CMK (cell line): ENCODE measurements at regions not wholly inside any gene's neighbourhood (a gene's known extent, or its start where the extent isn't known, plus 50 kb on each side); places are given as distances from the start of the nearest gene placed in this dataset.

Experiments
- DNase-seq: peaks from one replicate; pipeline ENCODE4 v3.0.0-alpha.2; 2010; ENCODE audit warnings: low read depth

DNA sequence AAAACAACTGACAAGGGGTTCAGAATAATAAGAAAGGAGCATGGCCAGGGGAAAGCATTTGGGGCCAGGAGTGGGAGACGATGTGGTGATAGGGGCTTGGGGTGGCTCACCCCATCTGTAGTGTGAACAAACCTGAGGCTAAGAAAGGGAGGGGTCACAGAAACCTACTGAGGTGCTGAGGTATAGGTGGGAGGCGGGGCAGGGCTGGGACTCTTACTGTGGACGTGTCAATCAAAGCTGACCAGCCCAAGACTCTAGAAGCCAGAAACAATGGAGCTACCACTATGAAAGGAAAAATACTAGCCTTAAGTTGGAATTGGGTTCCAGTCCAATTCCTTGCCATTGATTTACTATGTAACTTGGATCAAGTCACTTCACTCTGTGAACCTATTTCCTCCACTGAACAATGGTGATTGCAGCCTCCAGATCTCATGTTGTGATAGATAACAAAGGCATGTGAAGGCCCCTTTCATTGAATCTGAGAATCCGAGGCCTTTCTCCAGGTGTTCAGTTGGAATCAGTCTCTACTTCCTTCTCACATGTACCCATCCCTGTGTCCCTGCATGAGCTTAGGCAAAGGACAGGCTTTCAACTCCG is 260.9 kb upstream of the HES1 start:
- no peak for DNase-seq

DNA sequence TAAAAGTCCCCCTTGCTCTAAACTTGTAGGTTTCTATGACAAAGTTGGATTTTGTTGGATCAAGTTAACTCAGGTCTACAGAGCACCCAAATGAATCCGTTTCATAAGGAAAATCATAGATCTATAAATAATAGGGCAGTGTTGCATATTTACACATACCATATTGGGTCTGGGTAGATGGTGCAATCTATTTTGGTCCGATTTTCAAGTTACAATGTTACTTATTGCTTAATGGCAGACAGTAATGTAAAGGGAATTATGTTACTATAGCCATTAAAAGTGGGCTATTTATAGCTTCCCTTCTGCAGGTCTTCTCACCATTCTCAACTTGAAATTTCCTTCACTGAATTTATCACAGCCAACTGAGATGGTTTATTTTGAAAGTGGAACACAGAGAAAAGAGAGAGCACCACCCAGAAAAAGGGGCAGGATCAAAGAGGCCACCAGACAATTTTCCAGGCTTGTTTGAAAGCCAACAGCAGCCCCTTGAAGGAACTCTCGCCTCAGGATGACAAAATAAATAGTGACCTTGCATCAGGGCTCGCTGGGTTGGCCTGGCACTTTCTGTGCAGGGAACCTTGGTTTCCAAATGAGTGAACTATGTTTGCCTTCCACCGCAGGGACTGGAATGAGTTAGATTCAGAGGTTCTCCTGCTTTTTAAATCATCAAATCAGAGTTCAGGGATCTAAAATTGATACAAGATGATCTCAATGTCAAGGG is 260.2 kb upstream of the HES1 start:
- DNase-seq: no peak

DNA sequence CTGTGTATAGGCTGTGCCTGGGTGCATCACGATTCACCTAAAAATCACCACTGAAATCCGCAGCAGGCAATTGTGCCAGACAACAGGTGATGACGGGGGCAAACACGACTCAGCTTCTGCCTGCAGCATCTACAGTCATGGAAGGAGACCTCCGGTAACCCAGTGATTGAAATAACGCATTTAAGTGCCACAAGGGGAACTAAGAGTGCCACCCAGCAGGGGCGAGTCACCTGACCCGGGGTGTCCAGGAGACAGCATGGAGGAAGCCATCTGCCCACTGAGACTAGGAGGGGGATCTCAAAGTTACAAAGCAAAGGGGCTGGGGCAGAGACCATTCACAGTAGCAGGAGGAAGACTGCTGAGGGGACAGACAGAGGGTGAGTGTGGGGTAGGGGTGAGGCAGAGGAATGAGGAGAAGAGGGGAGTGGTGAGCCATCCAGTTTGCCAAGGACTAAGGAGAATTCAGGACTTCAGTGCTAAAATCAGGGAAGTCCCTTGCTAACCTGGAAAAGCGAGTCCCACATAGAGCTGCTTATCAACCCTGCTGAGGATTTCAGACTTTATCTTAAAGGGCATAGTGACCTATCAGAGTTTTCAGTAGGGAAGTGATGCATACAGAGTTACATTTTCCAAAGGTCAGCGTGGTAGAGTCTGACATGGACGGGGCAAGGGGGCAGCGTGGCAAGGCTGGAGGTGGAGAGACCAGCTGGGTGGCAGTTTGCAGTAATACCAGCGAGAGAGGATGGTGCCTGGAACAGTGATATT is 256.7 kb upstream of the HES1 start:
- no peak for DNase-seq

DNA sequence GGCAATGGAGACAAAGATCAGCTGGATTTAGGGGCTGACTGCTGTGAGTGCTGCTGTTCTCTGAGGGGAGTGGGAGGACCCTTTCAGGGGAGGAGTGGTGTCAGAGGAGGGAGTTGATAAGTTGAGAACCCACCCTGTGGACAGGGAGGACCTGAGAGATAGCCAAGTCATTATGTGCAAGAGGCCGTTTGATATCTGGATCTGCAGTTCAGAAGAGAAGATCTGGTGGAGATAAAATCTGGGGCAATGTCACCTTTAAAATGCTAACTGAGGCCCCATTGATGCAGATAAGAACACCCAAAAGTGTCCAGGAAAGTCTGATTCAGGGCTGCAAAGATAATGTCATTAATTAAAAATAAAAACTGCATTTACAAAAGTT is 256.1 kb upstream of the HES1 start:
- DNase-seq: no peak

DNA sequence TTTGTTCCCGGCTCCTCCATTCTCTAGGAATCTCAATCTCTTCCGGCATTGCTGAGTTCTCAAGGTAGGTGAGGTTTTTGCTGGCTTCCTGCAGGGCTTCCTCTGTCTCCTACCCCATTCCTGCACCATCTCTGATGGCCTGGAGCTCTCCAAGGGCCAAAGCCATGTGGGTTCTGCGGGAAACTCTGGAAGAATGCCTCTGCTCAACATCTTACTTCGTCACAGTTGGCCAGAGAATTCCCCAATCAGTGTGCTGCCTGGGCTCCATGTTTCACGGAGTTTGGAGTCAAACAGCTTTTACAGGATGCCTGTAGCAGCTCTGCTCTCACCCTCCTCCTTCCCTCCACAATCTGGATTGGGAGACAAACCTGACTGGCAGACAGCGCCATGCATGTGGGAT is 253.9 kb upstream of the HES1 start:
- no peak for DNase-seq

DNA sequence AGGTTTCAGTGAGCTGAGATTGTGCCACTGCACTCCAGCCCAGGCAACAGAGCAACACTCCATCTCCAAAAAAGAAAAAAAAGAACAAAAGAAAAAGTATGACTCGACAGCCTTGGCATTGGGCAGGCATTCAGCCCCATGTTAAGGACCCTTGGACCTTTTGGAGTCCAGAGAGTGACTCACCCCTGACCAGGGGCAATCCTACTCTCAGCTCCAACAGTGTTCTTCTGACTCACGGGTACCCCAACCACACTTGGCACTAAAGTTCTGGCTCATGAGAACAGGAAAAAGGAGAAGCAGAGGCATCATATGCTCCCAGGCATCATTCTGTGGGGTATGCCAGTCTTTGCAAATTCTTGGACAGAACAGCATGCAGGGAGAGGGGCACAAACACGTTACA is 252.4 kb upstream of the HES1 start:
- DNase-seq: no peak

DNA sequence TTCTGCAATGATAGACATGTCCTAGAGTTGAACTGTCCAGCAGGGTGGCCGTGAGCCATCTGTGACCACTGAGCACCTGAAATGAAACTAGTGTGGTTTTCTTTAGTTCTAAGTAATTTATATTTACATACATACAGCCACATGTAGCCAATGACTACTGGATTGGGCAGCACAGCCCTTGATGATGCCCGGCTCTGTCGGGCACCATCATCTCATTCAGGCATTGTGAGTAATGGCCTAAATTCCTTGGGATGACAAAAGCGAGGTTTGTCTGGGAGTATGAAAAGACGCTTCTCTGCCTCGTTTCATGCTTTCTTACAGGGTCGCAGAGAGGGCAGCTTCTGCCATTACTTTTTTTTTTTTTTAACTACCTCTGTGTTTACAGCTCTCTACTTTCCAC is 251.9 kb upstream of the HES1 start:
- DNase-seq: no peak

DNA sequence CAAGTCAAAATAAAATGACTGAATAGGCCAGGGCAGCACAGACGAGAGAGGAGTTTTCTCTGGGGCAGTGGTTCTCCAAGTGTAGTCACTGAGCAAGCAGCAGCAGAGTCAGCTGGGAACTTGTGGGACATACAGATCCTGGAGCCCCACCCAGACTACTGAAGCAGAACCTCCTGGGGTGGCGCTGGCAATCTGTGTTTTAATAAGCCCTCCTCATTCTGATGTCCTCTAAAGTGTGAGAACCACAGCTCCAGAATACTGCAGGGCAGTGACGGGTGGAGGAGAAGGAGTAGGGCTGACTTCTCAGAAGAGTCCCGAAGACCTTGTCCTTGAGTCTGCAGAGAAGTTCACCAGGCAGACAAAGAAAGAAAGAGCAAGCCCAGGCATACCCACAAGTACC is 251.3 kb upstream of the HES1 start:
- no peak for DNase-seq

DNA sequence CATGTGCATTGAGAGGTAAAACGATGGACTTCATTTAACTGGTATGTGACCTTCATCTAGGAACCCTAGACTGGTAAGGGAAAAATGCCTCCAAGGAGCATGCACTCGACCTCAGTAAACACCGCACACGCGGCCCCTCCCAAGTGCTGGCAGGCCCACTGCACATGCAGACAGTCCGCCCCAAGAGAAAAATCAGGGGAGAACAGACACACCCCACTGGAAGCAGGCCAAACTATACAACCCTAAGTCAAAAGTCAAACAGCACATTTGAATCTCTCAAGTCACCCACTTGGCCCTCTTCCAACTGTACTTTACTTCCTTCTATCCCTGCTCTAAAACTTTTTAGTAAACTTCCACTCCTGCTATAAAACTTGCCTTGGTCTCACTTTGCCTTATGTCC is 250.1 kb upstream of the HES1 start:
- no peak for DNase-seq

DNA sequence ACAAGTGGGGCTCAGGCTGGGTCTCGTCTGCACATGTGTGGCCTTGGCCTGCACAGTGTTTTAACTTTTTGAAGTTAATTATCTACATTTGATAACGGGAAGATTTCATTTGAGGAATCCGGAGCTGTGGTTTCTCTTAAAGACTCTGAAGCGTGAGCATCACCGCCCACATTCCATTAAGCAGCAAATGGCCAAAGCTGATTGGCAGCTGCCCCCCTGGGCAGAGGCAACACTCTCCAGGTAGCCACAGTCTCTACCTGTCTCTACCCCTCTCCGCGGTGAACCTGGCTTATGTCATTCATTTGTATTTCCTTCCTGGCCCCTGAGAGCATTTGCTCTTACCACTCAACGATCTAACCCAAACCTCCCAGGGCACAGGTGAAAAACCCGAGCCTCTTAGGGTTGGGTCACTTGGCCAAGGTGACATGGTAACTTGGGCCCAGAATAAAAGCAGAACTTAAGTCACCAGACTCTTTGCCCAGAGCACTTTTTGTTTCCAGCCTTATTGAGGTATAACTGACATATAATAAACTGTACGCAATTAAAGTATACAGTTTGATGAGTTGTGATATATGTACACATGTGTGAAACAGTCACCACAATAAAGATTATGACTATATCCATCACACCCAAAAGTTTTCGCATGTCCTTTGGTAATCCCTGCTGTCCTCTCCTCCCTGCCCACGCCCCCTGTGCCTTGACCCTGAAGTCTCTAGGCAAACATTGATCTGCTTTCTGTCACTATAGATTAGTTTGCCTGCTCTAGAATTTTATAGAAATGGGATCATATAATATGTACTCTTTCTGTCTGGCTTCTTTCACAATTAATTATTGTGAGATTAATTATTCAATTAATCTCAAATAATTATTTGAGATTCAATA is 245.7 kb upstream of the HES1 start:
- DNase-seq: no peak

DNA sequence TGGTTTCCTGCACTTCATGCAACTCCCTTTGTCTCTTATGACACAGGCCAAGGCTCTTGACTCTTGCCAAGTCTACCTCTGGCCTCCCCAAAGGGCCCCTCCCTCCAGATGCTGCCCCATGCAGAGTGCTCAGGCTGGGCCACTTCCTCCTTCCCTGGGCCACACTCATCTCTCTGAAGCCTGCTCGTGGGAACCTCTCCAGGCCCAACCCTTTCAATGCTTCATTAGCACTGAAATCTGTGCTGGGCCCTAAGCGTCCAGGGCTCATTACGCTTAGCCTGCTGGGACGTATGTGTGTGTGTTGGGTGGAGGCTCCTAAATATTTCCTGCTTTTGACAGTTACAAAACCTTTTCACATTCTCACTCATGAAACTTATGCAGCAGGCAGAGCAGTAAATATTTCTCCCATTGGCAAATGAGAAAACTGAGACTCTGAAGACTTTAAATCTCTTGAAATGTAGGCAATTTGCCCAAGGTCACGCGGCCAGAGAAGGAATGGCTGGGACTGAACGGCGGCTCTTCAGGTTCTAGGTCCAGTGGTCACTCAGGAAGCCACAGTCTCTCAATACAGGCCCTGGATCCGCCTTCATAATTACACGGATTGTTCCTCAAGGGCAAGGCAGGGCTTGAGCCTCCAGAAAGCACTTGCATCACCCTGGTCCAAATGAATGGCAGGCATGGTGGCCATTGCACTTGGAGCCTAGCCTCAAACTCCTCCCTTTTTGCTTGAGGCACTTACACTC is 241.7 kb upstream of the HES1 start:
- no peak for DNase-seq

DNA sequence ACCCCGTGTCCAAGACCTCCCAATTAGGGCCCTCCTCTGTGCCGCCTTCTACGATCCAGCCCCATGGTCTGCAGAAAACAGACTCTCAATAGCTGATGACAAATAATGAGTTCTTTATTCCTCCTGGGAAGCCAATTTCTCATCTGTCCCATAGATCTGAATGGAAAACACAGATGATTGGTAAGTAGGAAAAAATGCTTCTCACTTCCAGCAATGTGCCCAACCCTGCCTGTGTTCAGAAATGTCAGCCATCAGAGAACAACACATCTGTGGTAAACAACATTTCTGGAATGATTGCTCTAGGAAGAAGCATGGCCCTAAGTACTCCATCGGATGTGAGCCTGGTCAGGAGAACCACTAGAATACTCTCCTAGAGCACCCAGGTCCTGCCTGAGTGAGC is 240.5 kb upstream of the HES1 start:
- DNase-seq: no peak

DNA sequence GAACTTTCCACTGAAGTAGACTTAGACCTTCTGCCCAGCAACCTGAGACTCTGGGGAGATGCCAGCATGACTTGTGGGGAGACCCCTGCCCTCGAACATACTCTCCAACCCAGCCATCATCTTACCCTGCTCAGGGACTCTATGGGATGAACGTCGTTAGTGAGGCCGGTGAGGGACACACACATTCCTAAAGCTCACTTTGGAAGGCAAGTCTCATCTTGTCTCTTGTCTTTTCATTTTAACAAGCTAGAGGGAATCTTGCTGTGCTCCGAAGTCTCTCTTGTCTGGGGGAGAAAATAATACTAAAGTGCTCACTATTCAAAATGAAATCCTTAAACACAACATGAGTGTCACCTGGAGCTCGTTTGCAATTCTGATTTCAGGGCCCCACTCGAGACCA is 239.5 kb upstream of the HES1 start:
- no peak for DNase-seq

DNA sequence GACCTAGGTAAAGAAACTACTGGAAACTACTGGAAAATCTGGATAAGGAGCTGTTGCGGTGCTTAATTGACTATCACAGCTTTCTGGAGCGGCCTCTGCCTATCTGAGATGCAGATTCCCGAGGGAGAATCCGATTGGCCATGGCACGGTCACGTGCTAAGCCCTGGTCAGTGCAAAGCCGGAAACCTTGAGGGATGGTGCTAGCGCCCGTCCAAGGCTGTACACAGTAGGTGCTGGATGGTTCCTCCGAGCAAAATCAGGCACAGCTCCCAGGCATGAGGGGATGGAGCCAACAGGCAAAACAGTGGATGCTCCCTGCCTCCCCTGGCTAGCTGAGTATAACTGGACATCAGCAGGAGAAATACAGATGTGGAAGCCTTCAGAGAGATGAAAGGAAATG is 238.7 kb upstream of the HES1 start:
- no peak for DNase-seq

DNA sequence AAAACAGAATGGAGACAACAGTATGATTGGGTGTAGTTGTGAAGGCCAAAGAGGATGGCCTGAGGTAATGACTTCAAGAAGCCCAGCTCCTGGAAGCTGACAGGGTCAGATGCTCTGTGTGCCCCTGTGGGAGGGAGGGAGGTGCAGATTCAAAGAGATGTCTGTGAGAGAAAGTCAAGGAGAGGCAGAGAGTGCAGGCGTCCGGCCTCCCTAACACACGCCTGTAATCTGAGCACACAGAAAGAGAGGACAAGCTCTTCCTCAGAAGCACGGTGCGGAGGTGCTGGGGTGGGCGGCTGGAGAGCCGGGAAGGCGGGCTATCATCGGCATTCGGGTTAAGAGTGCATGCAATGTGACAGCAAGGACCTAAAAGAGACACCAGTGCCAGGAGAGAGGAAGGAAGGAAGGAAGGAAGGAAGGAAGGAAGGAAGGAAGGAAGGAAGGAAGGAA is 238.2 kb upstream of the HES1 start:
- no peak for DNase-seq

DNA sequence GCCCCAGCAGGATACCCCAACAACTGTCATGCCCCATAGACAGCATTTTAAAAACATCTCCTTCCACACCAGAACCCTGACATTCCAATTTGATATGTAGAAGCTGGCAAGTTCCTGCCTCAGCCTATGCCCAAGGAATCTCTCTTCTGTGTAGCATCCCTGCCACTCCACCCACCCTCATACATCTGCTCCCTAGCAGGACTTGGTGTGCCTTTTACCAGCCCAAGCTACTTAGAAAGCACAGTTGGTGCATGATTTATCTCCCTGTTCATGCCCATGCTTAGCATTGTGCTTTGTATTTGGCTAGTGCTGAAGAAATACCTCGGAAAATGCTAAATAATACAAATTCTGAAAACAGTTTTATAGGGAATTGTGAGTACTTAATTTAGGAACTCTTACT is 236.9 kb upstream of the HES1 start:
- DNase-seq: no peak

DNA sequence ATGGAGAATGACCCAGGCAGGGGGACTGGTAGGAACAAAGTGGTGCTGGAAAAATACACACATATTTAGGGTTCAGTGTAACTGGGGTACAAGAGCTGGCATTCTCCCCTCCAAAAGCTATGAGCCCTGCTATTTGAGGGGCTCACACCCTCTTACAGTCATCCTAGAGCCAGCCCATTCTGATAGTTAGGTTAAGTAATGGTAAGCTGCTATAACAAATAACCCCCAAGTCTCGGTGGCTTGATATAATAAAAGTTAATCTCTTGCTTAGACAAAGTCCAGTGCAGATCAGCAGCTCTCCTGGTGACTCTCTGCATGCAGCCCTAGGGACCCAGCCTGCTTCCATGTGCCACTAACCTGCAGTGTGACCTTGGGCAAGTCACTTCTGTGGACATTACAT is 234.9 kb upstream of the HES1 start:
- no peak for DNase-seq

DNA sequence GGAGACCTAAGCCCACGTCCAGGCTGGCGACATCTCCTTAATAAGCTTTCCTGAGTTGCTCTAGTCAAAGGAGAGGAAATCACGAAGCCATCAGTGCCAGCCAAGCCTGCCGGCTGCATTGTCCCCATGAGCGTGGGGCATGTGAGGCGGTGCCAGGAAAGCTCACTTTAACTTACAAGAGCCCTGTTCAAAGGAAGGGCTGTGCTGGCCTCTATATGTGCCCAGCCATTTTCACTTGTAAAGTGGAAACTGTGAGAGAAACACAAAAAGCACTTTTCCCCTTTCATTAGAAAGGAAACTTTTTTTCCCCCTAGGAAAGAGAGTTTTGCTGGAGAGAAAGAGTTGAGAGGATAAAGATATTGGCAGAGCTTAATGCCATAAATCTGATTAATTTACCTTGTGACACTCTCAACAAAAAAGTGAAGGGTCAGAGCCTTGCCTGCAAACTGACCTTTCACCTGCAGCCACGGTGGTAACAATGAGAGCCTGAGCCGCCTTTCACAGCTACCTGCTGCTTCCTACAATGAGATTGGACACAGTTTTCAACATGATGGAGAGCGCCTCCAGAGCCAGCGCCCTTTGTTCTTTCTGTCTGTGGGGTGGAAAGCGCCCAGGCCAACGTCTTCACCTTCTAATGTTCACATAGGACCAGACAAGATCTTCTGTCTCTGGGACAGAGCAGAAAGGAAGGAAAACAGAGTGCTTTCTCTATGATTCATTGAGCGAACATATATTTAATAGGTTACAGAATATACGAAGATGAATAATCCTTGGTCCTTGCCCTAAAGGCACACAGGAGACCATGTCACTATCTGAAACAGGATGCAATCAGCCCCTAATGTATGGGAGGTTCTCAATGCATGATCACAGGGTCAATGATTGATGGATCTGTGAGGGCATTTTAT is 233.1 kb upstream of the HES1 start:
- no peak for DNase-seq

DNA sequence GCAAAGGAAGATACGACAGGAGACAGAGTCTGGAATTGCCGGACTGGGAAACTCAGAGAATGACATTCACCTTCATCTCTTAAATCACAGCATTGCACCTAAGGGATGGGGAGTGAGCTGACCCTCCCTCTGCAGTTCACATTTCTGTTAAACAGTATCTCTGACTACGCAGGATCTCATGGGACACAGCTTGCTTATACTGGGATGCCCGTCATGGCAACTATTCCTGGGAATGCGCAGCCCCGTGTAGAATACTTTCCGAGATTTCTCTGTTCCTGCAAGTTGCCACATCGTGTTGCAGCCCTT is 232.5 kb upstream of the HES1 start:
- DNase-seq: no peak

DNA sequence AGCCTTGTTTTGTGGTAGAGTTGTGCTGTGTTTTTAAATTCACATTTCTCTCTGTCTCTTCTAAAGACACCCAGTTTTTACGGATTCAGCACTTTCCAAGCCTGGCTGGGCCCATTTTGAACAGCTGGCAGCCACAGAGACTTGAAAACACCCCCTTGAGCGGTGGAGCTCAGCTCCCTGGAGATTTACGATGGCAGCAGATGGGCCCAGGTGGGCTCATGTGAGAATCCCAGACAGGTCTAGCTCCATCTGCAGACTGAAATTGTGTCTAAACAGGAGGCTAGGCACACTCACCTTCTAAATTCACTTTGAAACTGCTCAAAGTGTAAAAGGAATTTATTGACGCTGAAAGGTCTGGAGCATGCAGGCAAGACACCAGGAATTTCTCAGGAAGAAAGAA is 232.0 kb upstream of the HES1 start:
- DNase-seq: no peak
